ENCODE measurements at regions not wholly inside any gene's neighbourhood (a gene's known extent, or its start where the extent isn't known, plus 50 kb on each side); places are given as distances from the start of the nearest gene placed in this dataset.

- TF ChIP-seq, protein P1, sequence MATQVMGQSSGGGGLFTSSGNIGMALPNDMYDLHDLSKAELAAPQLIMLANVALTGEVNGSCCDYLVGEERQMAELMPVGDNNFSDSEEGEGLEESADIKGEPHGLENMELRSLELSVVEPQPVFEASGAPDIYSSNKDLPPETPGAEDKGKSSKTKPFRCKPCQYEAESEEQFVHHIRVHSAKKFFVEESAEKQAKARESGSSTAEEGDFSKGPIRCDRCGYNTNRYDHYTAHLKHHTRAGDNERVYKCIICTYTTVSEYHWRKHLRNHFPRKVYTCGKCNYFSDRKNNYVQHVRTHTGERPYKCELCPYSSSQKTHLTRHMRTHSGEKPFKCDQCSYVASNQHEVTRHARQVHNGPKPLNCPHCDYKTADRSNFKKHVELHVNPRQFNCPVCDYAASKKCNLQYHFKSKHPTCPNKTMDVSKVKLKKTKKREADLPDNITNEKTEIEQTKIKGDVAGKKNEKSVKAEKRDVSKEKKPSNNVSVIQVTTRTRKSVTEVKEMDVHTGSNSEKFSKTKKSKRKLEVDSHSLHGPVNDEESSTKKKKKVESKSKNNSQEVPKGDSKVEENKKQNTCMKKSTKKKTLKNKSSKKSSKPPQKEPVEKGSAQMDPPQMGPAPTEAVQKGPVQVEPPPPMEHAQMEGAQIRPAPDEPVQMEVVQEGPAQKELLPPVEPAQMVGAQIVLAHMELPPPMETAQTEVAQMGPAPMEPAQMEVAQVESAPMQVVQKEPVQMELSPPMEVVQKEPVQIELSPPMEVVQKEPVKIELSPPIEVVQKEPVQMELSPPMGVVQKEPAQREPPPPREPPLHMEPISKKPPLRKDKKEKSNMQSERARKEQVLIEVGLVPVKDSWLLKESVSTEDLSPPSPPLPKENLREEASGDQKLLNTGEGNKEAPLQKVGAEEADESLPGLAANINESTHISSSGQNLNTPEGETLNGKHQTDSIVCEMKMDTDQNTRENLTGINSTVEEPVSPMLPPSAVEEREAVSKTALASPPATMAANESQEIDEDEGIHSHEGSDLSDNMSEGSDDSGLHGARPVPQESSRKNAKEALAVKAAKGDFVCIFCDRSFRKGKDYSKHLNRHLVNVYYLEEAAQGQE (IDR thresholded peaks at IDR 0.05; ENCODE audit: borderline replicate concordance) = peak; percentile 96
- TF ChIP-seq, protein P1 (CRISPR knock-in tag; IDR thresholded peaks at IDR 0.05; ENCODE audit: low read depth) = no peak
- TF ChIP-seq SP1 (CRISPR knock-in tag; IDR thresholded peaks at IDR 0.05) = no peak
- TF ChIP-seq IRF2 (CRISPR knock-in tag; IDR thresholded peaks at IDR 0.05) = no peak
- no peak for TF ChIP-seq ZBTB1 (CRISPR knock-in tag; IDR thresholded peaks at IDR 0.05; ENCODE audit: borderline replicate concordance, low read depth)
- no peak for TF ChIP-seq CSDE1 (IDR thresholded peaks at IDR 0.05)
- 0 out of 2 replicates have a peak, but pooled peaks have one; percentile 40 for TF ChIP-seq HEY1 (CRISPR knock-in tag; IDR thresholded peaks at IDR 0.05; ENCODE audit: borderline replicate concordance)
- TF ChIP-seq YBX1 (IDR thresholded peaks at IDR 0.05) = no peak
- TF ChIP-seq TEAD1 (CRISPR knock-in tag; IDR thresholded peaks at IDR 0.05) = no peak
- TF ChIP-seq RFX7 (CRISPR knock-in tag; IDR thresholded peaks at IDR 0.05) = no peak
- TF ChIP-seq, protein P2, sequence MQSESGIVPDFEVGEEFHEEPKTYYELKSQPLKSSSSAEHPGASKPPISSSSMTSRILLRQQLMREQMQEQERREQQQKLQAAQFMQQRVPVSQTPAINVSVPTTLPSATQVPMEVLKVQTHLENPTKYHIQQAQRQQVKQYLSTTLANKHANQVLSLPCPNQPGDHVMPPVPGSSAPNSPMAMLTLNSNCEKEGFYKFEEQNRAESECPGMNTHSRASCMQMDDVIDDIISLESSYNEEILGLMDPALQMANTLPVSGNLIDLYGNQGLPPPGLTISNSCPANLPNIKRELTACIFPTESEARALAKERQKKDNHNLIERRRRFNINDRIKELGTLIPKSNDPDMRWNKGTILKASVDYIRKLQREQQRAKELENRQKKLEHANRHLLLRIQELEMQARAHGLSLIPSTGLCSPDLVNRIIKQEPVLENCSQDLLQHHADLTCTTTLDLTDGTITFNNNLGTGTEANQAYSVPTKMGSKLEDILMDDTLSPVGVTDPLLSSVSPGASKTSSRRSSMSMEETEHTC (IDR thresholded peaks at IDR 0.05) = no peak
- no peak for TF ChIP-seq ZNF609 (CRISPR knock-in tag; IDR thresholded peaks at IDR 0.05; ENCODE audit: borderline replicate concordance)
- TF ChIP-seq SRSF7 (optimal IDR thresholded peaks at IDR 0.05; ENCODE audit: low read depth, low read length) = no peak
- TF ChIP-seq PHB (CRISPR knock-in tag; IDR thresholded peaks at IDR 0.05) = no peak
These were observed 112.8 kb downstream of the PRLHR start (continued) for GRCh38 chr10:118482393-118483331.

Measured in K562 (cell line).